Epithelial cell of esophagus (primary cell): ENCODE measurements at regions not wholly inside any gene's neighbourhood (a gene's known extent, or its start where the extent isn't known, plus 50 kb on each side); places are given as distances from the start of the nearest gene placed in this dataset.

Experiments used
- DNase-seq: peaks from one replicate; pipeline ENCODE4 v3.0.0; 2010; ENCODE audit warnings: low read depth
- H3K4me3 ChIP-seq: 2 replicates; pipeline ENCODE4 v1.5.1; 2011; ENCODE audit warnings: mild to moderate bottlenecking, low read length, control low read depth
- TF ChIP-seq, protein P1 (sequence below): IDR thresholded peaks from 2 replicates; pipeline ENCODE4 v1.5.1; 2011; ENCODE audit warnings: low read depth, mild to moderate bottlenecking, low read length, control low read depth, inconsistent platforms; ENCODE audit not compliant: insufficient read depth; ENCODE audit errors: missing control alignments

DNA sequence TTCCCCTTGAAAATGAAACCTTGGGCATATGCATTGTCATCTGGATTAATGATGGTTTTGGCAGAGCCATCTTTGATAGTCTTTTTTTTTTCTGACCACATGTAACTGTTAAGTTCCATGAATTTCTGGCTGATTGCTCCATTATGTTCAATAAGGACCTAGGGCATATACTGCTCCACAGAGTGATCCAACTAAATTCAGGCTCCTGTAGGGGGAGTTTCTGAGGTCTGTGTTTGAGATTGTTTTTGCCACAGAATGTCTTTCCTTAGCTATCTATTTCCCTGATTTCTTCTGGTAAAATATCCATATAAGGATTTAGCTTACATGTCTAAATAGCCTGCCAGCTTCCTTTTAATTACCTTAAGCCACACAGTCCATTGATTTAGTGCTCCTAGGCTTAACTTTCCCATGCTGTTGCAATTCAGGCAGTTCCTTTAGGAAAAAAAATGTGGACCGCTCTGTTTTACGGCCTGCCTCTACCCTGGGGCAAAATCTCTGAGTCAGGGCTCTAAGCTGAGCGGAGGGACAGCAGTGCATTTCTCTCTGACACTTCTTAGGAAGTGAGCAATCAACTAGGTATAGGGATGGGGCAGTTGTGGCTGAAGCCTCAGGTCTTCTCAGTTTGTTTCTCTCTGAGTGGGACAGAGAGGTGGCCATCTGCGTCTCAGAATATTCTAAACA, 796.2 kb downstream of the NR2F2 start:
- H3K4me3 ChIP-seq = no peak overlapping the region
- peak; percentile 48 for DNase-seq
- TF ChIP-seq, protein P1, sequence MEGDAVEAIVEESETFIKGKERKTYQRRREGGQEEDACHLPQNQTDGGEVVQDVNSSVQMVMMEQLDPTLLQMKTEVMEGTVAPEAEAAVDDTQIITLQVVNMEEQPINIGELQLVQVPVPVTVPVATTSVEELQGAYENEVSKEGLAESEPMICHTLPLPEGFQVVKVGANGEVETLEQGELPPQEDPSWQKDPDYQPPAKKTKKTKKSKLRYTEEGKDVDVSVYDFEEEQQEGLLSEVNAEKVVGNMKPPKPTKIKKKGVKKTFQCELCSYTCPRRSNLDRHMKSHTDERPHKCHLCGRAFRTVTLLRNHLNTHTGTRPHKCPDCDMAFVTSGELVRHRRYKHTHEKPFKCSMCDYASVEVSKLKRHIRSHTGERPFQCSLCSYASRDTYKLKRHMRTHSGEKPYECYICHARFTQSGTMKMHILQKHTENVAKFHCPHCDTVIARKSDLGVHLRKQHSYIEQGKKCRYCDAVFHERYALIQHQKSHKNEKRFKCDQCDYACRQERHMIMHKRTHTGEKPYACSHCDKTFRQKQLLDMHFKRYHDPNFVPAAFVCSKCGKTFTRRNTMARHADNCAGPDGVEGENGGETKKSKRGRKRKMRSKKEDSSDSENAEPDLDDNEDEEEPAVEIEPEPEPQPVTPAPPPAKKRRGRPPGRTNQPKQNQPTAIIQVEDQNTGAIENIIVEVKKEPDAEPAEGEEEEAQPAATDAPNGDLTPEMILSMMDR = no peak

DNA sequence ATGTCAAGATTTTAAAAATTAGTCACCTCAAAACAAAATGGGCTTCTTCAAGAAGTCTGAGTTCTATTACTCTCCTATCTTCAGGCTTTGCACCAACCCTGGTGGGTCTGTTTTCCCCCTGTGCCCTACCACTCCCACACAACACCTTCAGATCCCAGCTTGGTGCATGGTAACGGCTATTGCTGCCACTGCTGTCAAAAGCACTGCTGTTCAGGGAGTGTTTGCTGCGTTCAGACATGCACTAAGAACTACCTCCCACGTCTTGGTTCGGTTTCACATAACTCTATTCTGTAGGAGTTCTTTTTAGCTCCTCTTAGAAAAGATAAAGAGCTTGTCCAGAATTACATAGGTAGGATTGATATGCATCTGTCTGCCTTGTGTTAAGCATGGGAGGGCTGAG, 799.2 kb downstream of the NR2F2 start:
- no peak for DNase-seq
- no peak overlapping the region for H3K4me3 ChIP-seq

DNA sequence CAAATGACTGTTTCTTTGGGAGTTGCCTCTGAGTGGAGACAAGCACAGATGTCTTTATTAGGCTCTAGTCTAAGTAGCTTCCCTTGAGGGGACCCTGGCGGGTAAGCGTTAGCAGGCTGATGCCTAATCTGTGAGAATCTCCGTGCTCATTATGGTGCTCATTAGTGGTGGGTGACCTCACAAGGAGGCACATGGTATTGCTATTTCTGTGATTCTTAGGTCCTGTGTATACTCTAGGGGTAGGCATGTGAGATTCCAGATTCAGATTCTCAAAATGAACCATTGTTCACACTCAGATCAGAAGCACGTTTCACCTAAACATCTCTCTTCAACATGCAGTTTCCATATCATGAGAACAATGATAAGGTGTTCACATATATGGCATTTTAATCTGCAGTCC, 809.7 kb downstream of the NR2F2 start:
- DNase-seq = no peak
- no peak overlapping the region for H3K4me3 ChIP-seq
- TF ChIP-seq, protein P1 = no peak

More for the DNA sequence above, 799.2 kb downstream of the NR2F2 start:
- TF ChIP-seq, protein P1 = no peak

DNA sequence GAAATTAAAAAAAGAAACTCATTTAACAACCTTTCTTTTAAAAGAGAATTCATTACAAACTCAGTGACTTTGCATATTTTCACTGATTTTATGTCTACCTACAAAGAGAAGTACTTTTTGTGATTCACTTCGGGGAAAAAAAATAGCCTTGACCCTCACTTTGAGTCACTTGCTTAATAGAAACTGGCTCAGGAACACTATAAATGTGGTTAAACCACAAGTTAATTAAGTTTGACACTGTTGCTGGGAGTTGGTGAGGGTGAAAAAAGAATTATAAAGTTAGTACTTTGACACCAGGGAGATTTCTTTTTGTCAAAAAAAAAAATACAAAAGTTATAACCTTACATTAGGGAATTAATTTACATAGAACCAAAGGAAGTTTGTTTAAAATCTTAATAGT, 810.9 kb downstream of the NR2F2 start:
- no peak overlapping the region for H3K4me3 ChIP-seq
- TF ChIP-seq, protein P1 = no peak
- DNase-seq = no peak

DNA sequence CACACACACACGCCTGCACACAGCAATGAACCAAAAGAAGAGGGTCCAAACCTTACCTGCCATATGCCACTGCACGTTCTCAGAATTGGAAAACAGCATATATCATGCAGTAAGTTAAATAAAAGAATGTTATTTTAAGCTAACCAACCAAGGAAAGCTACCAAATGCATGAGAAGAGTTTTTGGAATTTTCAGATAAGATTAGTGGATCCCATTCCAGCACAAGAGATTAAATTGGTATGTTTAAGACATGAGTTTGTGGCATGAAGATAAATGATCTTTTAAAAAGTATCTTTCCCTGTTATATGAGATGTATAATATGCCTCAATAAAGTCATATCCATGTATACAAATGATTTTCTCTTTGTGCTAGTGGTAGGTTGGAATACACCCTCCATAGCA, 811.4 kb downstream of the NR2F2 start:
- H3K4me3 ChIP-seq = no peak overlapping the region
- DNase-seq = no peak
- TF ChIP-seq, protein P1 = no peak

DNA sequence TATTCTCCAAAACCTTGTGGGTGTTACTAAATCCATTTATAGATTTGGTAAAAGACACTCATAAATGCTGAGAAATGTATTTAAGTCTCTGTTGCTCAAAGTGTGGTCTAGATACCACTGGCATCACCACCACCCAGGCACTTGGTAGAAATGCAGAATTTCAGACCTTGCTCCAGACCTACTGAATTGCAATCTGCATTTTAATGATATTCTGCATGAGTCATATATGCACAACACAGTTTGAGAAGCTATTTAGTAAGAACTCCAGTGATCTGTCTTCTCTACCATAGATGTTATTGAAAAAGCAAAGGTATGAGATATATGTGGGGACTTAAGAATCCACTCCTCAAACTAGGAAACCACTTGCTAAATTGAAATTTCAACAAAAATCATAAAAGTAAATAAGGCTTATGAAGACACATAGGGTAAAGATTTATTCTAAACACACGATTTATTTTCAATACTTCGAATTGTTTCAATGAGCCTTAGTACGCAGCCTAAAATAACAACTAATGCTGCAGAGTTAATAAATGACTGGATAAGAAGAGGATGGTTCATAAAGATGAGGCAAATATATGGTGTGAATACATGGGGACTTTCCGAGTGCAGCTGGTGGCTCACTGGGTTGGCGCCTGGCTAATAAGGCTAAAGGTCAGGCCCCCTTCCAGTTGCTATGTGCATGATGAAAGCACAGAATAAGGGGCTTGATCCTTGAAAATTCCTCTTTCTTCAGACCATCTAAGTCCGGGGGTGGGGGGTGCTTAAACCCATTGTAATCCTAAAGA, 813.3 kb downstream of the NR2F2 start:
- H3K4me3 ChIP-seq = no peak overlapping the region
- no peak for DNase-seq
- TF ChIP-seq, protein P1 = no peak
